GM12873 (cell line): ENCODE measurements at regions not wholly inside any gene's neighbourhood (a gene's known extent, or its start where the extent isn't known, plus 50 kb on each side); places are given as distances from the start of the nearest gene placed in this dataset.

Experiments
- TF ChIP-seq, protein P1 (sequence below): IDR thresholded peaks from 2 replicates; pipeline ENCODE4 v1.5.1; 2012; ENCODE audit warnings: low read depth, mild to moderate bottlenecking, moderate library complexity, low read length, control low read depth; ENCODE audit not compliant: insufficient read depth; ENCODE audit errors: missing control alignments

- TF ChIP-seq, protein P1, sequence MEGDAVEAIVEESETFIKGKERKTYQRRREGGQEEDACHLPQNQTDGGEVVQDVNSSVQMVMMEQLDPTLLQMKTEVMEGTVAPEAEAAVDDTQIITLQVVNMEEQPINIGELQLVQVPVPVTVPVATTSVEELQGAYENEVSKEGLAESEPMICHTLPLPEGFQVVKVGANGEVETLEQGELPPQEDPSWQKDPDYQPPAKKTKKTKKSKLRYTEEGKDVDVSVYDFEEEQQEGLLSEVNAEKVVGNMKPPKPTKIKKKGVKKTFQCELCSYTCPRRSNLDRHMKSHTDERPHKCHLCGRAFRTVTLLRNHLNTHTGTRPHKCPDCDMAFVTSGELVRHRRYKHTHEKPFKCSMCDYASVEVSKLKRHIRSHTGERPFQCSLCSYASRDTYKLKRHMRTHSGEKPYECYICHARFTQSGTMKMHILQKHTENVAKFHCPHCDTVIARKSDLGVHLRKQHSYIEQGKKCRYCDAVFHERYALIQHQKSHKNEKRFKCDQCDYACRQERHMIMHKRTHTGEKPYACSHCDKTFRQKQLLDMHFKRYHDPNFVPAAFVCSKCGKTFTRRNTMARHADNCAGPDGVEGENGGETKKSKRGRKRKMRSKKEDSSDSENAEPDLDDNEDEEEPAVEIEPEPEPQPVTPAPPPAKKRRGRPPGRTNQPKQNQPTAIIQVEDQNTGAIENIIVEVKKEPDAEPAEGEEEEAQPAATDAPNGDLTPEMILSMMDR = no peak
Observed at GRCh38 chr3:74456166-74456565, 158.3 kb downstream of the CNTN3 start.

DNA sequence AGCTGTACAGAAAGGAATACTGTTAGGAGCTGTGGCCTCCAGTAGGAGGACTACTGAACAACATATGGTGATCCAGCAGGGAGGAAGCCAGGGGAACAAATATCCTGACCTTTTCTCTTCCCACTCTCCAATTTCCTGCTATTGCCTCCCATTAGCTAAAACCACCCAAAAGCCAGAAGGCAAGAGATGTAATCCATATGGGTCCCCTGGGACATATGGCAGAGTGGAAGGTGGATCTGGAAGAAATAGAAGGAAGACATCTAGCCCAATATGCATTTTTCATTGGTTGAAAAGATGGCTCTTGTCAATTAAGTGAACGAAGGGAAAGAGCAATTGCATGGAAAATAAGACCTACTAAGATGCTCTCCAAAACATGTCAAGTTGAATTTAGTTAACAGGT, 167.2 kb downstream of the CNTN3 start:
- TF ChIP-seq, protein P1 = no peak

GRCh38 chr3:74445541-74445940, 168.9 kb downstream of the CNTN3 start:
- TF ChIP-seq, protein P1 = no peak

DNA sequence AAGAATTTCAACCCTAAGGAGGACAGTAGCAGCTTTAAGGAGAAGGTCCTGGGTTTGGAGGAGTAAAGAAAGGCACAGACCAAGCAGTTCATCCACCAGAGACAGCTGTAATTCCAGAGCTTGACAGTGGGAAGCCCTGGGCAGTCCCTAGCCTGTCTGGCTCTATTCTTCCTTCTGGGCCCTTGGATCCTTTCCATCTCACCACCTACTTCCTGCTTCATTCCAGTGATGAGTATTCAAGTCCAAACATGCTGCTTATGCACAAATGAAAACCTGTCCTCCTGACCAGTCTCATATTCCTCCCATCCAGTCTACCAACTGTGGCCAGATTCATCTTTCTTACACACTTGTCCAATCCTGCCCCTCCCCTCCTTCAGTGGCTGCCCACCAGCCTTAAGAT, 171.4 kb downstream of the CNTN3 start:
- TF ChIP-seq, protein P1 = no peak

- TF ChIP-seq, protein P1 = no peak
Observed at GRCh38 chr3:74442683-74443082, 171.8 kb downstream of the CNTN3 start.

DNA sequence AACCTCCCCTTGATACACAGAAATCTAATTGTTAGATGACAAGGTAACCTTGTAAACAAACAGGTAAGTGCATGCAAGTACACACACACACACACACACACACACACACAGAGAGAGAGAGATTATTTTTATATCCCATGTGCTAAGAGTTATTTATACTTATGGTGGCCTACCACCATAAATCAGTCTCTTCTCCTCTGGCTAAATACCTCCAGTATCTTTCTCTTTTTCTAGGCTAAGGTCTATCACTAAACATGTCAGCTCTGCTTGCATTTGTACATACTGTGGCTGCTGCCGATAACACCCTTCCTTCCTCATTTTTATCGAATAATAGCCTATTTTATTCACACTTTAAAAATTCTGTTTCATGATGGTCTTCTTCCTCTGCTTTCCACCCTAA, 172.4 kb downstream of the CNTN3 start:
- TF ChIP-seq, protein P1 = no peak

DNA sequence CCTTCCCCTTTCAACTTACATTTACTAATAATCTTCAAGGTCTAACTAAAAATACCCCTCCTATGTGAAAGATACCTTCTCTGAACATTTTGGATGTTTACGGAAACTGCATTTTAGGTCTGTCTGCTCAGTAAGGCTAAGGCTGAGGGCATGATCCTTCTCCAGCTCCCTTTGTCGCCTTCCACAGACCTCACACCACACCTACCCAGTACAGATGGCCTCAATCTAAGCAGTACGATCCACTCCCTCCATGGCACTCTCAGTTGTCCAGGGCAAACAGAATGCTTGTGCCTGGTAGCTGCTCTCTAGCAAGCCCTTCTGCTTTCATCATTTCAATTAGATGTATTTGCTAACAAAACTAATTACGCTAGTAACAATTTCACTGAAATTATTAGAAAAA, 178.3 kb downstream of the CNTN3 start:
- TF ChIP-seq, protein P1 = no peak

DNA sequence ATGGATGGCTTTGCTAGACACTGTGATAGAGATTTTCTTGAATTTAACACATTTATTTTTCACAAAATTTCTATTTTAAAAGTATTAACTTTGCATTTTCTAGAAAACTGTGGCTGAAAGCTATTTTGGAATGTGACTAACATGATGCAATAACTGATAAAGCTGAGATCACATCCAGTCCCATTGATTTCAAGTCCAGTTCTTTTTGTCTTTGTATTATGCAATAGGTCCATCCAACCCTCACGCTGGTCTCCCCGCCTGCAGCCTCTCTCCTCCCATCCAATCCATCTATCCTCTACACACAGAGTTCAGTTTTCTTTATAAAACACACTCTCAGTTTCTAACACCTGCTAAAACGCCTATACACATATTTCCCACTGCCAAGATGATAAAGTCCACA, 178.8 kb downstream of the CNTN3 start:
- TF ChIP-seq, protein P1 = no peak
